Upper lobe of left lung (tissue), 6 donors: ENCODE measurements at regions not wholly inside any gene's neighbourhood (a gene's known extent, or its start where the extent isn't known, plus 50 kb on each side); places are given as distances from the start of the nearest gene placed in this dataset.

ENCODE experiments used
- ATAC-seq, 2 donors: fragments of 200-7000 bp; cut with Tn5 transposase; one replicate each; pipeline ENCODE4 v1.9.1; 2022; ENCODE audit warnings: mild to moderate bottlenecking in 2 of 2, moderate library complexity in 2 of 2; ENCODE audit not compliant: low FRiP score in 2 of 2
- DNase-seq, 2 donors: peaks; one replicate each; pipeline ENCODE4 v3.0.0-alpha.2; 2019 to 2020
- H3K27ac ChIP-seq, 4 donors: fragments of 200-600 bp; sonication (generic); one replicate each; pipeline ENCODE4 v1.5.1; 2016 to 2019
- H3K27me3 ChIP-seq, 4 donors: fragments of 200-600 bp; sonication (generic); one replicate each; pipeline ENCODE4 v1.5.1; 2017 to 2019
- H3K36me3 ChIP-seq, 4 donors: fragments of 200-600 bp; sonication (generic); one replicate each; pipeline ENCODE4 v1.5.1; 2016 to 2019
- H3K4me1 ChIP-seq, 4 donors: fragments of 200-600 bp; sonication (generic); one replicate each; pipeline ENCODE4 v1.5.1; 2018 to 2019
- H3K4me3 ChIP-seq, 4 donors: fragments of 200-600 bp; sonication (generic); one replicate each; pipeline ENCODE4 v1.5.1; 2017 to 2019; ENCODE audit warnings: mild to moderate bottlenecking in 2 of 4, moderate library complexity in 1 of 4
- H3K9me3 ChIP-seq, 4 donors: fragments of 200-600 bp; sonication (generic); one replicate each; pipeline ENCODE4 v1.5.1; 2018 to 2019
- EP300 ChIP-seq, 4 donors: sonication (generic); formaldehyde crosslinking; IDR thresholded peaks; one replicate each; pipeline ENCODE4 v1.5.1; 2017; ENCODE audit warnings: antibody characterized with exemption in 4 of 4, control low read depth in 2 of 4
- POLR2A ChIP-seq, 4 donors: fragments of 450-650 bp; IDR thresholded peaks; one replicate each; pipeline ENCODE4 v1.5.1; 2016 to 2017; ENCODE audit warnings: antibody characterized with exemption in 4 of 4, mild to moderate bottlenecking in 2 of 4
- POLR2AphosphoS5 ChIP-seq, 2 donors: sonication (generic); formaldehyde crosslinking; IDR thresholded peaks; one replicate each; pipeline ENCODE4 v1.5.1; 2017; ENCODE audit warnings: antibody characterized with exemption in 2 of 2
- WGBS, 2 donors: methylation state at CpG; one replicate each; pipeline ENCODE4 v1.1.5; 2017 to 2018; 5-methylcytosine and 5-hydroxymethylcytosine counted together
- TF ChIP-seq, protein P1 (sequence below), 6 experiments: fragments of 450-650 bp in 4 of 6; fragments of 200-600 bp in 2 of 6; sonication (generic) in 2 of 6; IDR thresholded peaks; one replicate each; pipeline ENCODE4 v1.5.1; 2016 to 2019; ENCODE audit warnings: antibody characterized with exemption in 6 of 6
- donor health status: DM: no; HTN: no; CAD: no; lungs with moderate emphysema.
- donor health status: DM: no; HTN: yes; CAD: no; lungs with severe emphysema.

- no peaks in the 10 kb centered on the region for H3K9me3 ChIP-seq
- no peak for ATAC-seq
- H3K36me3 ChIP-seq, result no peaks in the 10 kb centered on the region
- H3K4me3 ChIP-seq, result no peak overlapping the region
- no peaks in the 10 kb centered on the region for H3K4me1 ChIP-seq
- WGBS, 2 donors, result 70 to 87% methylated on average over 2 of the region's 2 CpGs
- TF ChIP-seq POLR2A (IDR thresholded peaks at IDR 0.05) (no peak), POLR2AphosphoS5 (IDR thresholded peaks at IDR 0.05) (no peak), EP300 (IDR thresholded peaks at IDR 0.05) (no peak)
- TF ChIP-seq, protein P1, sequence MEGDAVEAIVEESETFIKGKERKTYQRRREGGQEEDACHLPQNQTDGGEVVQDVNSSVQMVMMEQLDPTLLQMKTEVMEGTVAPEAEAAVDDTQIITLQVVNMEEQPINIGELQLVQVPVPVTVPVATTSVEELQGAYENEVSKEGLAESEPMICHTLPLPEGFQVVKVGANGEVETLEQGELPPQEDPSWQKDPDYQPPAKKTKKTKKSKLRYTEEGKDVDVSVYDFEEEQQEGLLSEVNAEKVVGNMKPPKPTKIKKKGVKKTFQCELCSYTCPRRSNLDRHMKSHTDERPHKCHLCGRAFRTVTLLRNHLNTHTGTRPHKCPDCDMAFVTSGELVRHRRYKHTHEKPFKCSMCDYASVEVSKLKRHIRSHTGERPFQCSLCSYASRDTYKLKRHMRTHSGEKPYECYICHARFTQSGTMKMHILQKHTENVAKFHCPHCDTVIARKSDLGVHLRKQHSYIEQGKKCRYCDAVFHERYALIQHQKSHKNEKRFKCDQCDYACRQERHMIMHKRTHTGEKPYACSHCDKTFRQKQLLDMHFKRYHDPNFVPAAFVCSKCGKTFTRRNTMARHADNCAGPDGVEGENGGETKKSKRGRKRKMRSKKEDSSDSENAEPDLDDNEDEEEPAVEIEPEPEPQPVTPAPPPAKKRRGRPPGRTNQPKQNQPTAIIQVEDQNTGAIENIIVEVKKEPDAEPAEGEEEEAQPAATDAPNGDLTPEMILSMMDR (IDR thresholded peaks at IDR 0.05), result no peak
- DNase-seq, result no peak
- no peak overlapping the region for H3K27ac ChIP-seq
- H3K27me3 ChIP-seq, result no peaks in the 10 kb centered on the region
Measured at GRCh38 chr5:118236108-118236849, 752.1 kb downstream of the DTWD2 start.

- TF ChIP-seq EP300 (IDR thresholded peaks at IDR 0.05) (no peak), POLR2AphosphoS5 (IDR thresholded peaks at IDR 0.05) (no peak), POLR2A (IDR thresholded peaks at IDR 0.05) (no peak)
- TF ChIP-seq, protein P1 (IDR thresholded peaks at IDR 0.05), result no peak
- Histone ChIP-seq H3K9me3 (no peaks in the 10 kb centered on the region), H3K4me1 (no peaks in the 10 kb centered on the region), H3K27me3 (no peaks in the 10 kb centered on the region), H3K27ac (no peak overlapping the region), H3K4me3 (no peak overlapping the region), H3K36me3 (no peaks in the 10 kb centered on the region)
- ATAC-seq (no peak), DNase-seq (no peak)
- whole genome bisulfite sequencing, 2 donors, result 77 to 80% methylated on average over 4 of the region's 4 CpGs
Measured at GRCh38 chr5:118233606-118234005, 754.7 kb downstream of the DTWD2 start.

DNA sequence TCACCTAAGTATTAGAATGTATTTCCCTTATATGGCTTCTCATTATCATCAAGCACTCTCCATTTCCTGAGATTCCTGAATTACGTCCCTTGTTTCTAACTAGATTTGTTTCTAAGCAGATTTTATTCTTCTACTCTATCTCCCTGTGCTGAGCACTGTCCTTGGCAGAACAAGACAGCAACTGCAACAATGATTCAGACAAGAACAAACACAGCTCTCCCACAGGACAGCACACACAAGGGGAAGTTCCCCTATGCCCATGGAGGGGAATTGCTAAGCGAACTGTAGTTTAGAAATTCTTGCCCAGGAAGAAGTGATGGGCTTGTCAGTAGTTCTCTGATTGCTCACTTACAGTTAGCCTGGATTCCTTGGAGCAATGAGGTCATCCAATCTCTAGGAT is 759.9 kb downstream of the DTWD2 start:
- no peaks in the 10 kb centered on the region for H3K9me3 ChIP-seq
- H3K4me1 ChIP-seq, result no peaks in the 10 kb centered on the region
- TF ChIP-seq EP300 (IDR thresholded peaks at IDR 0.05), result no peak
- TF ChIP-seq, protein P1 (IDR thresholded peaks at IDR 0.05), result no peak
- H3K4me3 ChIP-seq, result no peak overlapping the region
- ATAC-seq (no peak), DNase-seq (no peak)
- 76 to 88% methylated on average over 2 of the region's 2 CpGs for WGBS, 2 donors
- H3K36me3 ChIP-seq, result no peaks in the 10 kb centered on the region
- H3K27me3 ChIP-seq, result no peaks in the 10 kb centered on the region
- H3K27ac ChIP-seq, result no peak overlapping the region

- DNase-seq, result no peak
- Histone ChIP-seq H3K27me3 (no peaks in the 10 kb centered on the region), H3K9me3 (no peaks in the 10 kb centered on the region), H3K4me3 (no peak overlapping the region), H3K27ac (no peak overlapping the region), H3K36me3 (no peaks in the 10 kb centered on the region), H3K4me1 (no peaks in the 10 kb centered on the region)
- no peak for ATAC-seq
- TF ChIP-seq, protein P1 (IDR thresholded peaks at IDR 0.05), result no peak
- TF ChIP-seq POLR2A (IDR thresholded peaks at IDR 0.05) (no peak), POLR2AphosphoS5 (IDR thresholded peaks at IDR 0.05) (no peak), EP300 (IDR thresholded peaks at IDR 0.05) (no peak)
- WGBS, 2 donors, result 62 to 73% methylated on average over 3 of the region's 3 CpGs
Measured at GRCh38 chr5:118224546-118224945, 763.8 kb downstream of the DTWD2 start.

DNA sequence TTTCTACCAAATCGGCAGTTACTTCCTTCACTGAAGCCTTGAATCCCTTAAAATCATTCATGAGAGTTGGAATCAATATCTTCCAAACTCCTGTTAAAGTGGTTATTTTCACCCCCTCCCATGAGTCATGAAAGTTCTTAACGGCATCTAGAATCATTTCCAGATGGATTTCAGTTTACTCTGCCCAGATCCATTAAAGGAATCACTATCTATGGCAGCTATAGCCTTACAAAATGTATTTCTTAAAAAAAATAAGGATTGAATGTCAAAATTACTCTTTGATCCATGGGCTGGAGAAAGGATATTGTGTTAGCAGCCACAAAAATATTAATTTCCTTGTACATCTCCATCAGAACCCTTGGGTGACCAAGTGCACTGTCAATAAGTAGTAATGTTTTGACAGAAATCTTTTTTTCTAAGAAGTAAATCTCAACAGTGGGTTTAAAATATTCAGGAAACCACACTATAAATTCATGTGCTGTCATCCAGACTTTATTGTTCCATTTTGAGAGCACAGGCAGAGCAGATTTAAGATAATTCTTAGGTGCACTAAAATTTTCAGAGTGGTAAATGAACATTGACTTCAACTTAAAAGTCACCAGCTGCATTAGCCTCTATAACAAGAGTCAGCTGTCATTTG is 767.7 kb downstream of the DTWD2 start:
- no peaks in the 10 kb centered on the region for H3K27me3 ChIP-seq
- H3K27ac ChIP-seq, result no peak overlapping the region
- TF ChIP-seq POLR2AphosphoS5 (IDR thresholded peaks at IDR 0.05), result no peak
- no peak for TF ChIP-seq EP300 (IDR thresholded peaks at IDR 0.05)
- TF ChIP-seq, protein P1 (IDR thresholded peaks at IDR 0.05), result no peak
- TF ChIP-seq POLR2A (IDR thresholded peaks at IDR 0.05), result no peak
- H3K4me3 ChIP-seq, result no peak overlapping the region
- no peaks in the 10 kb centered on the region for H3K4me1 ChIP-seq
- H3K9me3 ChIP-seq, result no peaks in the 10 kb centered on the region
- no peaks in the 10 kb centered on the region for H3K36me3 ChIP-seq
- ATAC-seq (no peak), DNase-seq (no peak)
- 82 to 89% methylated on average over 2 of the region's 2 CpGs for WGBS, 2 donors
